GM21515 (cell line): ENCODE measurements at regions not wholly inside any gene's neighbourhood (a gene's known extent, or its start where the extent isn't known, plus 50 kb on each side); places are given as distances from the start of the nearest gene placed in this dataset.
A peak's percentile ranks its signal among the peaks of the same experiment; 100 is the strongest.

Experiments
- ATAC-seq: cut with Tn5 transposase; IDR thresholded peaks from one replicate; pipeline ENCODE4 v1.9.1; 2021; ENCODE audit not compliant: unreplicated experiment

DNA sequence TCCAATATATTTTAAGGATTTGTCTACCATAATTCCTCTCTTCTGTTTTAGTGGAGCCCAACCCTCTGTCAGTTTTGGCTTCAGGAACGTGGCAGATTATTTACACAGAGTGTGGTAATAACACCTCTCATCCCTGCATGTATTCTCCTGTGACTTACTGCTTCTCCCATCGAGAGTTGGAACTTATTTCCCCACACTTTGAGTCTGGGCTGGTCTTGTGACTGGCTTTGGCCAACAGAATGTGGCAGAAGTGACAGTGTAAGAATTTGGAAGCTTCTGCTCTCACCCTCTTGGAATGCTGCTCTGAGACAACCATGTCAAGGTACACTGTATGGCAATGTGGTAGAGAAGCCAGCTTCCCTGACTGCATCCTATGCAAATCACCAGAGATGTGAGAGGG, 407.7 kb downstream of the EPM2A start:
- ATAC-seq = no peak

GRCh38 chr6:145329257-145329656, 406.1 kb downstream of the EPM2A start:
- no peak for ATAC-seq

- no peak for ATAC-seq
These were observed 404.3 kb downstream of the EPM2A start for GRCh38 chr6:145331066-145331465.

DNA sequence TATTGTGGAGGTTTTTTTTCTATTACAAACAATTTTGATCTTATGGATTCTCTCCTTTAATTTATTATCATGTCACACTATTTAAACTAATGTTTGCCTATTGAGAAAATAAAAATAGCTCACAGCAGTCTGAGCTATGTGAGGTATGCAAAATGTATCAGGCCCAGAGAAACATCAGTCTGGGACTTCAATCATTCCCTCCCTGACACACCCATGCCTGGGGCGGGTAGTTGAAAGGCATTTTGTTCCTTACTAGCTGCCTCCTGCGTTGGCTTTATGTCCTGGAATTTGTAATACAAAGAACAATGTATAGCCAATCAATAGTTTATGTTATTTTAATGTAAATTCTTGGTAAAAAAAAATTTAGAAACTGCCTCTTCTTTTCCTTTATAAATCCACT, 403.3 kb downstream of the EPM2A start:
- ATAC-seq = no peak

- ATAC-seq = no peak
These were observed 399.2 kb downstream of the EPM2A start for GRCh38 chr6:145336119-145336518.

- no peak for ATAC-seq
These were observed 396.2 kb downstream of the EPM2A start for GRCh38 chr6:145339089-145339488.

DNA sequence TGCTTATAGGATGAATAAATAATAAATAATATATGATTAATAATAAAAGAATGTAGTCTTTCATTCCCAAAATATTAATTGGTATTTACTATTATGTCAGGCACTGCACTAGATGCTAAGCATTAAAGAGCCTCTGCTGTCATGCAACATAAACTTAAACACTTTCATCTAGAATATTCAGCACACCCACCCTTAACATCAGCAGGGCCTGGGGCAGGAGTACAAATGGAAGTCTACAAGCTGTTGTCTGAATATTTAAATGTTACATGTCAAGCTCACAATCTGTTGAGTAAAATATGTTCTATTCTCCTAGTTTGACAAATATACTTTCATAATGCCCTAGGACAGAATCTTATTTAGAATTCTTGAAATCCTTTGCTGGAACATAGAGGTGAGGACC, 395.1 kb downstream of the EPM2A start:
- ATAC-seq = no peak

DNA sequence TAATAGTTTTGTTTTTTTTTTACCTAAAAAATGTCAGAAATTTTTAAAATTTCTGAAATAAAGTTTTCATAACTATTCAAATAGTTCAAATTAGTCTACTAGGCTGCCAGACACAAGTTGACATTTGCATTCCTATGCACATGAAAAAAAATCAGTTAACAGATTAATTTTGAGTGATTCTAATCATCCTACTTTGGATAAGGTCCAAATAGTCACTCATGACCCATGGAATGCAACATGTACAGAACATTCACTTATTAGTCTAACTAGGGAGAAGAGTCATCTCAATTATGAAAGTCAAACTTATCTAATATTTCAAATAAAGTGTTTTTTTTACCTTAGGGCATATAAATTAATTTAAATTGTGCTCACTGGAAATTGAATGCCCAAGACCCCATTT, 390.2 kb downstream of the EPM2A start:
- ATAC-seq = no peak

DNA sequence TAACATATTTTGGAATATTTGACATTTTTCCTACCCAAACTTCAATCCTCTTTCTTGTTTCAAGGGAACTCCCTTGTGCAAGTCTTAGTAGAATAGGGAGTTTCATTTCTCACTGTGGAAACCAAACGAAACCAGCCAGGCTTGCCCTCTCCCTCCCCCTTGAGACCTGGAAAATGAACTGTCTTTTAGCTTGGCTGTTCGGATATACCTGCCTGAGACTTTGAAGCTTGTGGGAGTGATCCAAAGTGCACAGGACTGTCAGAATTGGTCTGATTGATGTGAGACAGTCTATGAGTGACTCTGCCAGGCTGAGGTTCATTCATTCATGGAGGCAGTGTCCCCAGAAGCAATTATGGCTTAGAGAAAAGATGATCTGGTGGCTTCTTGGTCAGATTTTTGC, 388.1 kb downstream of the EPM2A start:
- ATAC-seq = no peak

- ATAC-seq = peak; percentile 78
These were observed 385.3 kb downstream of the EPM2A start for GRCh38 chr6:145349950-145350510.

- no peak for ATAC-seq
These were observed 384.4 kb downstream of the EPM2A start for GRCh38 chr6:145350928-145351327.

GRCh38 chr6:145352382-145353080, 382.8 kb downstream of the EPM2A start:
- no peak for ATAC-seq

- ATAC-seq = no peak
These were observed 374.5 kb downstream of the EPM2A start for GRCh38 chr6:145360865-145361264.

- no peak for ATAC-seq
These were observed 368.2 kb downstream of the EPM2A start for GRCh38 chr6:145367149-145367548.

GRCh38 chr6:145368075-145368474, 367.2 kb downstream of the EPM2A start:
- ATAC-seq = no peak

GRCh38 chr6:145370559-145370958, 364.8 kb downstream of the EPM2A start:
- no peak for ATAC-seq

- peak; percentile 98 for ATAC-seq
These were observed 362.6 kb downstream of the EPM2A start for GRCh38 chr6:145372671-145373151.

DNA sequence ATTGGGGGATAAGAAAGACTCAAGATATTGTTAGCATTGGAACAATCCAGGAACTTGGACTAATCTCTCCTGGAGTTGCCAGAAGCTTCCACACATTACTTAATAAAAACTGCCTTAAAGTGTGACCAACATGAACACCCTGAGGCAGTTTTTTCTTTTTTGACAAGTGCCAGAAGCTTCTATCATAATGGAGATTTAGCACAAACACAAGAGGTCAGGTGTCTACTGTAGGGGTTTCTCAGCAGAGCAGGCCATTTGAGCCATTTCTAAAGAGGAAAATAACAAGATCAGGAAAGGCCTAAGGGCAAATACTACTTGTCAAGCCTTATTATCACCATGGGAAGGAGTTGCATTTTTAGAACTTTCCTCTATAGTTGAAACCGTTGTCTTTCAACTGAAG, 361.5 kb downstream of the EPM2A start:
- no peak for ATAC-seq

- ATAC-seq = no peak
These were observed 360.8 kb downstream of the EPM2A start for GRCh38 chr6:145374570-145374969.

DNA sequence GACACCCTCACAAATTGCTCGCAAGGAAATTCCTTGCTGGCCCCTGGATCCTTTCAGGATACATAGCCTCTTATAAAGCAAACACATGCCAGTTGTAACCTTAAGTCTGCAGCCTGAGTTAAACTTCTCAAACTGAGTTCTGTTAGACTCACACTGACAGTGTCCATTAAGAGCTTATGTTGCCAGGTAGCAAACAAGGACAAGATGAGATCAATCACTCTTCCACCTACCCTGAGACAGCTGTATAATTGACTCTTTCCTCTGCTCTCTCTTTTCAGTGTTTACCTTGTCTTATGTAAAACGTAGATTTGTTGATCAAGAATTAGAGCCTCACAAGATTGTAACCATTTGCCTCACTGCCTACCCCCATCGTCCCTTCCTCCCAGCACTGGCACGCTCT, 359.8 kb downstream of the EPM2A start:
- no peak for ATAC-seq

DNA sequence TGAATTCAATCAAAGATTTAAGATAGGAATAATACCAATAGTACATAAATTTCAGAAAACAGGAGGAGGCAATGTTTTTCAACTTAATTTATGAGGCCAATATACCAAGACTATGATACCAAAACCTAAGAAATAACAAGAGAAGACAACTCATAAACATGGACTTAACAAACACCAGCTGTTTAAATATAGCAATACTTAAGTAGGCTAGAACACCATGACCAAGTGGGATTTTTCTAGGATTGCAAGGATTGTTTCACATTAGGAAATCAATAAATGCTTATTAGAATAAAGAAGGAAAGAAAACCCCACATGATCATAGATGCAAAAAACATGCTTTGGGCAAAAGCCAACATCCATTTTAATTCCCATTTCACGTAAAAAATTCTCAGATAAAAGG, 355.1 kb downstream of the EPM2A start:
- no peak for ATAC-seq

DNA sequence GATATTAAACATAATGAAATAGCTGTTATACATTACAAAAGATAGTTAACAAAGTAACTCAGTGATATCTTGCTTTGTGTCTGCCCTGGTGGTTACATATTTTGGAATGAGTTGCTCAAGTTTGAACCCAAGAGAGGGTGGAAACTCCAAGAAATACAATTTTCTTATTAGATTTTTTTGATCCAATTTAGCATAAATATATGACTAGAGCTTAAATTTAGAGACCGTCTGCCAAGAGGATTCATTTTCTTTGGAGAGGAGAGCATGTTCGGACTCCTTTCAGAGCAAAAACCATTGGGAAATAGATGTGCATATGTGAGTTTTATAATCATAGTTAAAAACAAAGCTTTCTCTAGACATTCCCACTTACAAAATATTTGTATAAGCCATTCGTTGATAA, 353.4 kb downstream of the EPM2A start:
- no peak for ATAC-seq

GRCh38 chr6:145383428-145383827, 351.9 kb downstream of the EPM2A start:
- no peak for ATAC-seq
